ENCODE measurements at regions not wholly inside any gene's neighbourhood (a gene's known extent, or its start where the extent isn't known, plus 50 kb on each side); places are given as distances from the start of the nearest gene placed in this dataset.

- TF ChIP-seq HDAC2 (IDR thresholded peaks at IDR 0.05; ENCODE audit: borderline replicate concordance in 1 of 2, low read depth in 2 of 2, low read length in 2 of 2) (0 out of 4 replicates have a peak, but pooled peaks of 1 of the 2 experiments have one; percentile 42), PHF8 (conservative IDR thresholded peaks at IDR 0.05; ENCODE audit: low read depth, low read length) (no peak), HDAC6 (IDR thresholded peaks at IDR 0.05; ENCODE audit: low read depth, low read length) (no peak), TBP (IDR thresholded peaks at IDR 0.05; ENCODE audit: low read depth, low read length) (peak; percentile 91), EP300 (IDR thresholded peaks at IDR 0.05; ENCODE audit: borderline replicate concordance in 1 of 2, low read depth in 2 of 2, low read length in 2 of 2) (0 out of 3 replicates have a peak, but pooled peaks of 1 of the 2 experiments have one; percentile 65), ZNF274 (IDR thresholded peaks at IDR 0.05; ENCODE audit: borderline replicate concordance, extremely low read depth, low read length) (no peak), BRCA1 (IDR thresholded peaks at IDR 0.05; ENCODE audit: low read depth, low read length) (no peak), SP4 (IDR thresholded peaks at IDR 0.05; ENCODE audit: low read length) (no peak), KDM1A (IDR thresholded peaks at IDR 0.05; ENCODE audit: borderline replicate concordance, low read length) (no peak), CHD2 (IDR thresholded peaks at IDR 0.05; ENCODE audit: low read length) (no peak)
Measured at GRCh38 chr4:114495471-114495928, 103.1 kb upstream of the UGT8 start (continued).

All from H1 (cell line).